HG03139 (cell line): ENCODE measurements at regions not wholly inside any gene's neighbourhood (a gene's known extent, or its start where the extent isn't known, plus 50 kb on each side); places are given as distances from the start of the nearest gene placed in this dataset.

Source experiments
- ATAC-seq: cut with Tn5 transposase; IDR thresholded peaks from one replicate; pipeline ENCODE4 v1.9.1; 2021; ENCODE audit not compliant: unreplicated experiment

DNA sequence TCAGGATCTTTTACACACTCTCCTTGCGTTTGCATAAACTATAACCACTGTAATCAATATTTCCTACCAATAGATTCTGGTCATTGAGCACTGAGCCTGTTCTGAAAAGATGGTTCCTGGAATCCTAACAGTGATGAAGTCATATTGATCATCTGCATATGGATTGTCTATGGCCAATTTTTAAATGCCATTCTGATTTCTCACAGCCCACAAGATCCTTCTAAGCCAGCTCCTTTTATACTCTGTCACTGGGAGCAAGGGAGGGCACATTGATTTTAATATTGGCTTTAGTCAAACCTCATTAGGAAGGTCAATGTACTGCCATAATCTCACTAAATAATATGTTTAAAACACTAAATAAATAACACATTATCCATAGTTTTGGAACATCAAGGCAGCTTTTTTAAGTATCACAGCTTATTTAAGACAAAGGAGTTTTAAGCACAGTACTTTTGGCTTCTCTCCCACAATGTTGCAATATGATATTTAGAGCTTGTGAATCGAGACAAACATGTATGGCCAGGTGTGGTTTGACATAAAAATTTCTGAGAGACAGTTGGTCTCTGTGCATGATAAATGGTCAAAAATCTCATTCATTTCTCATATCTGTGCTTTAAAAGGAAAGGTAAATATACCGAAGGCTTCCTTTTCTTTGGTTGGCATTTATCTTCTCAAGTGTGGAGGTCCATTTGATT lies 267.3 kb downstream of the MTX2 start:
- no peak for ATAC-seq

- ATAC-seq: no peak
These were observed 268.7 kb downstream of the MTX2 start for GRCh38 chr2:176537932-176538331.

DNA sequence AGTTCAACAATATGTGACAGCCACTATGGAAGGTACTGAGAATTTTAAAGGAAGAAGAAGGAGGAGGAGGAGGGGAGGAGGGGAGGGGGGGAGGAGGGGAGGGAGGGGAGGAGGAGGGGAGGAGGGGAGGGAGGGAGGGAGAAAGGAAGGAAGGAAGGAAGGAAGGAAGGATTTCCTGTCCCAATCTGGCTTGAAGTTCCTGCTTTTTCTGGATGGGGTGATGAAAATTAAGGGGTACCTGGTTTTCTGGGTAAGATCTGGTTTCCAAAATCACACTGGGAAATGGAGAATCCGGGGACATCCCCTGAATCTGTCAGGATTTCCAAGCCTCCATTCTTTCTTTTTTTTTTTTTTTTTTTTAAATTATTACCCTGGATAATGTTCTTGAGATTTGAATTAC lies 271.8 kb downstream of the MTX2 start:
- ATAC-seq: no peak

GRCh38 chr2:176542476-176542875 lies 273.2 kb downstream of the MTX2 start:
- no peak for ATAC-seq

DNA sequence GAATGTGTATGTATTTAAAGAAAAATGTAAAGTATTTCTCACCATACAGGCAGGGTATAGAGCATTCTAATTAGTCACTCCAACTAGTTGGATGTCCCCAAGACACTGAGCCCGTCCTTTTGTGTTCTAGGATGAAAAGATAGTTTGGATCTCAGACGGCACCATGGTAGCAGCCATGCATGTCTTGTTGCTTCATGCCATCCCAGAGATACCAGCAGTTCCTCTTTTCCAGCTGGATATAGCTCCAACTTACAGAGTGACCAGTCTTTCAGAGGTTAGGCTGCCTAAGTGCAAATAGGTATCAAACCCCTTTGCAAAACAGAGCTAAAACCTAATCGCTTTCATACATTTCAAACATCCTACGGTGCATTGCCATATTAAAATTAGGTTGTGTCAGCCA lies 275.3 kb downstream of the MTX2 start:
- ATAC-seq: no peak

- no peak for ATAC-seq
These were observed 276.0 kb downstream of the MTX2 start for GRCh38 chr2:176544991-176545956.

DNA sequence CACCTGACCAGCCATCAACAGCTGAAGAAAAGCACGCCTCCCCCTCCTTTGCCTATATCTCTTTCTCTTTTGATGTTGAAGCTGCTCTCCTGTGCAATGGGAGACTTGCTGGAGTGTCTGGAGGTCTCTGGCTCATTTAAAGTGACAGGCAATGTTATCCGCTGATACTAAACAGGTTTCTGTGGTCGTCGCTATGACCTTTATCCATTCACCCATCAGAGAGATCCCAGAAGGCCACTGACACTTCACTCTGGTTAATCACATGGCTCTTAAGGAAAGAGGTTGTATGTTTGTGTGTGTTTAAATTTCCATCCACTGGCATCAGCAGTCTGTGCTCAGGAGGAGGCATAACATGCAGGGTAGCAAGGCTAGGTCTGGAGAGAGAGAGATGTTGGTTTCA lies 277.3 kb downstream of the MTX2 start:
- ATAC-seq: no peak

- ATAC-seq: no peak
These were observed 283.4 kb downstream of the MTX2 start for GRCh38 chr2:176552501-176553135.

GRCh38 chr2:176553685-176554100 lies 284.5 kb downstream of the MTX2 start:
- ATAC-seq: no peak

GRCh38 chr2:176554101-176555048 lies 285.1 kb downstream of the MTX2 start:
- no peak for ATAC-seq

- no peak for ATAC-seq
These were observed 285.9 kb downstream of the MTX2 start for GRCh38 chr2:176555112-176555511.

GRCh38 chr2:176555781-176556180 lies 286.5 kb downstream of the MTX2 start:
- no peak for ATAC-seq

- no peak for ATAC-seq
These were observed 287.1 kb downstream of the MTX2 start for GRCh38 chr2:176556373-176556772.

- no peak for ATAC-seq
These were observed 288.6 kb downstream of the MTX2 start for GRCh38 chr2:176557821-176558220.

DNA sequence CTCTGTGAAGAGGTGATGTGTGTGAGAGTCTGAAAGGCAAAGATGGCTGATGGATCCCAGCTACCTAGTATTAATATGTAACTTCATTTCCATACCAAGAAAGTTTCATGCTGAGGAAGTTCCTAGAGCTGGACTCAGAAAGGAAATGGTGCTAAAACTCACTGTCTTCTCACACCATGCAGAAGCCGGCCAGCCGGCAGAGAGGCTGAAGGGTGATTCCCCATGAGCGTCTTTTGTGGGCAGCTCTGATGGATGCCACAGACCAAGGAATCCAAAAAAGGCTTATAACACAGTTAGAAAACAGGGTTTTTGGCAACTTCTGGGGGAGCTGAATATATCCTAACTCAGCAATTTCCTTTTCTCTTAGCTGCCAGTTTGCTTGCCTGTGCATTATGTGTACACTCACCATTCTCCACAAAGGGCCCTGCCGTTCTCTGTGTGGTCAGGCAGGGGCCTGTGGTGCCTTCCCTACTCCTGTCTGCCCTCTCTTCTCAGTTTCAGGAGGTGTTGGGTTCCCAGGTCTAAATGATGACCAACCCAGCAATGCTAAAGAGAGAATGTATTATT lies 289.4 kb downstream of the MTX2 start:
- ATAC-seq: no peak

- ATAC-seq: no peak
These were observed 291.1 kb downstream of the MTX2 start for GRCh38 chr2:176560296-176560695.

GRCh38 chr2:176561706-176562105 lies 292.5 kb downstream of the MTX2 start:
- no peak for ATAC-seq

DNA sequence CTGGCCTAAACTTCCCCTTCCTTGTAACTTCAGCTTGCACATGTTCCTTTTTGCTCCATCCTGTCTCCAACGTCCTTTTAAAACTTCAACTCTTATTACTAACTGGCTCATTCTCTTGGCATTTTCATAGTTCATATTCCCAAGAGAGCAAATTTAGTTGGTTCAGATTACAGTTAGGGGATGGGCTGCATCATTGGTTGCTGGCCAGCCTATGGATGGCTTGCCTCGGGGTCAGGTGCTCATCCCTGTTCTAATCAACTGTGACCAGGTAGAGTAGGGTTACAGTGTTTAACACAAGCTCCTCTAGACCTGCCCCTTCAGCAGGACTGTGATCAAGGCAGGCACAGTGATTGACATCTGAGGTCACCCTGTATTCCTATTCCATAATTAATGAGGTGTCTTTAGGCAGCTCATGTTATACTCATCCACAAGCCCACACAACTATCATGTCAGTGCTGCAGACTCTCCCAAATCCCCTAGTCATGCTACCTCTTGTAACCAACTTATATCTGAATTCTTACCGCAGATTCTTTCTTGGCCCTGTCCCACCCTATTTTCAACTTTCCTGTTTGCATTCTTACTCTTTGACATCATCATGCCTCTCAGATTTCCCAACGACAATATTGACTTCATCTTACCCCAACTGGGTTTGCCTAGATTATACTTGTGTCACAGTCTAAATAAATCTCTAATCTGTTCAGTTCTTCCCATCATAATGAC lies 293.3 kb downstream of the MTX2 start:
- ATAC-seq: no peak

DNA sequence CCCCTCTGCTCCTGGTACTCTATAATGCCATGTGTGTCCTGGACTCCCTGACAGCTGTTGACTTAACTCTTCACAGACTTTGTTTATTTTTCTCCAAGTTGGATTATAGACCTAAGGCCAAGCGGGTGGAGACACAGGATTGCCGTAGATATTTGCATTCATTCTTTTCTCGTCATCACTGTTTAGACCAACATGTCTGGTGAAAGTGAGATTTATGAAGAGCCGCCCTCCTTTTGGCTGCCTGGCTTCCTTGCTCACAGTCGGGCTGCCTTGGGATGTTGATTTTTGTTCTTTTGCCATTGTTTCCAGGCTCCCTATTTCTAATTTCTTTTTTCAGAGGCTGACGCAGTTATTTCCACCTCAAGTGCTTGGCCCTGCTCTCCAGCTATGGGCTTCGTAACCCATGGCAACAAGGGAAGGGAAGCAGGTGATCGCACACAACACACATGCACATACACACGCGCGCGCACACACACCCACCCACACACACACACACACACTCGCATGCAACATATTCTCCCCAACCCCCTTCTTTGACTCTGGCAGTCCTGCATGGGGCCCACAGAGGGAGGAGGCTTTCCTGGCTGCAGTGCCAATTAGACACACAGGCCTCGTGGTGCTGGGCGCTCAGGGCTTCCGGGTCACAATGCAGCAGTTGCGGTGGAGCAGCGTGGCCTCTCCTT lies 296.5 kb downstream of the MTX2 start:
- no peak for ATAC-seq
